ENCODE measurements at regions not wholly inside any gene's neighbourhood (a gene's known extent, or its start where the extent isn't known, plus 50 kb on each side); places are given as distances from the start of the nearest gene placed in this dataset.

GRCh38 chr5:135135530-135136226 lies 101.7 kb upstream of the PITX1 start:
- POLR2A ChIA-PET = no interaction called here
- TF ChIP-seq CTCF (IDR thresholded peaks at IDR 0.05; ENCODE audit: control extremely low read depth, extremely low read depth, low read depth, missing control alignments) = no peak
- CTCF ChIA-PET = no interaction called here
- no peak for DNase-seq (ENCODE audit: extremely low spot score)

GRCh38 chr5:135134691-135135381 lies 100.8 kb upstream of the PITX1 start:
- ChIA-PET POLR2A (no interaction called here), CTCF (no interaction called here)
- TF ChIP-seq CTCF (IDR thresholded peaks at IDR 0.05; ENCODE audit: control extremely low read depth, extremely low read depth, low read depth, missing control alignments) = no peak
- no peak for DNase-seq (ENCODE audit: extremely low spot score)

GRCh38 chr5:135133698-135134515 lies 99.9 kb upstream of the PITX1 start:
- no peak for DNase-seq (ENCODE audit: extremely low spot score)
- POLR2A ChIA-PET = no interaction called here
- no peak for TF ChIP-seq CTCF (IDR thresholded peaks at IDR 0.05; ENCODE audit: control extremely low read depth, extremely low read depth, low read depth, missing control alignments)
- CTCF ChIA-PET = interaction anchor here (1.4 kb wide), 1 partner anchor 13 kb away, joined by 3 read pairs; no protein-coding TSS in a partner anchor

GRCh38 chr5:135133181-135133580 lies 99.2 kb upstream of the PITX1 start:
- ChIA-PET CTCF (interaction anchor here (1.4 kb wide), 1 partner anchor 12 kb away, joined by 3 read pairs; no protein-coding TSS in a partner anchor), POLR2A (no interaction called here)
- no peak for DNase-seq (ENCODE audit: extremely low spot score)
- no peak for TF ChIP-seq CTCF (IDR thresholded peaks at IDR 0.05; ENCODE audit: control extremely low read depth, extremely low read depth, low read depth, missing control alignments)

GRCh38 chr5:135131801-135132680 lies 98.0 kb upstream of the PITX1 start:
- POLR2A ChIA-PET = no interaction called here
- no peak for TF ChIP-seq CTCF (IDR thresholded peaks at IDR 0.05; ENCODE audit: control extremely low read depth, extremely low read depth, low read depth, missing control alignments)
- DNase-seq (ENCODE audit: extremely low spot score) = no peak
- CTCF ChIA-PET = interaction anchor here (1.1 kb wide), 1 partner anchor 17 kb away, joined by 3 read pairs; no protein-coding TSS in a partner anchor

Data from GM10248 (cell line).